ENCODE measurements at regions not wholly inside any gene's neighbourhood (a gene's known extent, or its start where the extent isn't known, plus 50 kb on each side); places are given as distances from the start of the nearest gene placed in this dataset.
"Not testable (repeated sequence)": the region's sequence is repeated elsewhere in the genome, so short reads cannot be mapped to it uniquely, and the experiment has no call there.

- in situ Hi-C loops (cut with HindIII; ENCODE audit: low sequenced_read_pairs): no loop called here
- no peak overlapping the region for H3K4me3 ChIP-seq (ENCODE audit: low read depth, low read length)
- DNase-seq (ENCODE audit: low read depth, low spot score): no peak
- no peak for TF ChIP-seq CTCF (IDR thresholded peaks at IDR 0.05; ENCODE audit: low read depth, low read length)
Observed at GRCh38 chr16:79887541-79888540, 287.3 kb upstream of the MAF start.

- no peak for TF ChIP-seq CTCF (IDR thresholded peaks at IDR 0.05; ENCODE audit: low read depth, low read length)
- DNase-seq (ENCODE audit: low read depth, low spot score): no peak
- H3K4me3 ChIP-seq (ENCODE audit: low read depth, low read length): no peak overlapping the region
- in situ Hi-C loops (cut with HindIII; ENCODE audit: low sequenced_read_pairs): no loop called here
Observed at GRCh38 chr16:79885320-79885719, 284.8 kb upstream of the MAF start.

- no peak for TF ChIP-seq CTCF (IDR thresholded peaks at IDR 0.05; ENCODE audit: low read depth, low read length)
- DNase-seq (ENCODE audit: low read depth, low spot score): no peak
- H3K4me3 ChIP-seq (ENCODE audit: low read depth, low read length): no peak overlapping the region
- in situ Hi-C loops (cut with HindIII; ENCODE audit: low sequenced_read_pairs): no loop called here
Observed at GRCh38 chr16:79883494-79883893, 283.0 kb upstream of the MAF start.

- in situ Hi-C loops (cut with HindIII; ENCODE audit: low sequenced_read_pairs): no loop called here
- TF ChIP-seq CTCF (IDR thresholded peaks at IDR 0.05; ENCODE audit: low read depth, low read length): no peak
- DNase-seq (ENCODE audit: low read depth, low spot score): no peak
- H3K4me3 ChIP-seq (ENCODE audit: low read depth, low read length): no peak overlapping the region
Observed at GRCh38 chr16:79882340-79883005, 281.9 kb upstream of the MAF start.

GRCh38 chr16:79881107-79881506, 280.6 kb upstream of the MAF start:
- DNase-seq (ENCODE audit: low read depth, low spot score); H3K4me3 ChIP-seq (ENCODE audit: low read depth, low read length); in situ Hi-C loops (cut with HindIII; ENCODE audit: low sequenced_read_pairs): not testable (repeated sequence)

- no peak overlapping the region for H3K4me3 ChIP-seq (ENCODE audit: low read depth, low read length)
- DNase-seq (ENCODE audit: low read depth, low spot score): no peak
- TF ChIP-seq CTCF (IDR thresholded peaks at IDR 0.05; ENCODE audit: low read depth, low read length): no peak
- in situ Hi-C loops (cut with HindIII; ENCODE audit: low sequenced_read_pairs): no loop called here
Observed at GRCh38 chr16:79876332-79876730, 275.8 kb upstream of the MAF start.

GRCh38 chr16:79874391-79874790, 273.9 kb upstream of the MAF start:
- no peak overlapping the region for H3K4me3 ChIP-seq (ENCODE audit: low read depth, low read length)
- no peak for TF ChIP-seq CTCF (IDR thresholded peaks at IDR 0.05; ENCODE audit: low read depth, low read length)
- DNase-seq (ENCODE audit: low read depth, low spot score): no peak
- in situ Hi-C loops (cut with HindIII; ENCODE audit: low sequenced_read_pairs): no loop called here
